ENCODE measurements at regions not wholly inside any gene's neighbourhood (a gene's known extent, or its start where the extent isn't known, plus 50 kb on each side); places are given as distances from the start of the nearest gene placed in this dataset.

DNA sequence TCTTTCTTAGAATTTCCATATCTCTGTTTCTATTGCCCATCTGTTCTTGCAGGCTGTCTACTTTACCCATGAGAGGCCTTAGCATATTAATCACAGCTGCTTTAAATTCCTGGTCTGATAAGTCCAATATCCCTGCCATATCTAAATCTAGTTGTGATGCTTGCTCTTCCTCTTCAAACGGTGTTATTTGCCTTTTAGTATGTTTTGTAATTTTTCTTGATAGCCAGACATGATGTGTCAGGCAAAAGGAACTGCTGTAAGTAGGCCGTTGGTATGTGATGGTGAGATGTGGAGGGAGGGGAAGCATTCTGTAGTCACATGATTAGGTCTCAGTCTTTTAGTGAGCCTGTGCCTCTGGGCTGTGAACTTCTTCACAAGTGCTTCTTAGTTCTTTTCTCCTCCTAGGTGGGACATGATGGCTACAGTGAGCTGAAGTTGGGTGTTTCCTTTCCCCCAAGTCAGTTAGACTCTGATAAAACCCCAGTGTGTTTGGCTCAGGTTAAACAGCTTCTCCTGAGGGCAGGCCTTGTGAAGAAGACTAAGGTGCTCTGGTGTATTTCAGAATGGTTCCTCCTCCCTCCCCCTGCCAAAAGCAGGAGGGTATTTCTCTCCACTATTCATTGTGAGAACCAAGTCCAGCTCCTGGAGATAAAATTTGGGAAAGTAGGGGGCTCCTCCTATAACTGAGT lies 195.9 kb upstream of the PARP11 start:
- TF ChIP-seq, protein P1, sequence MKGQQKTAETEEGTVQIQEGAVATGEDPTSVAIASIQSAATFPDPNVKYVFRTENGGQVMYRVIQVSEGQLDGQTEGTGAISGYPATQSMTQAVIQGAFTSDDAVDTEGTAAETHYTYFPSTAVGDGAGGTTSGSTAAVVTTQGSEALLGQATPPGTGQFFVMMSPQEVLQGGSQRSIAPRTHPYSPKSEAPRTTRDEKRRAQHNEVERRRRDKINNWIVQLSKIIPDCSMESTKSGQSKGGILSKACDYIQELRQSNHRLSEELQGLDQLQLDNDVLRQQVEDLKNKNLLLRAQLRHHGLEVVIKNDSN (IDR thresholded peaks at IDR 0.05): no peak
- TF ChIP-seq REST (IDR thresholded peaks at IDR 0.05; ENCODE audit: low read depth): no peak
- TF ChIP-seq FOXM1 (IDR thresholded peaks at IDR 0.05; ENCODE audit: borderline replicate concordance, low read depth): no peak
- TF ChIP-seq MAX (IDR thresholded peaks at IDR 0.05): no peak
- TF ChIP-seq TAF1 (IDR thresholded peaks at IDR 0.05; ENCODE audit: low read depth): no peak
- TF ChIP-seq EGR1 (IDR thresholded peaks at IDR 0.05): no peak
- TF ChIP-seq ZBTB7A (IDR thresholded peaks at IDR 0.05; ENCODE audit: low read depth): no peak
- TF ChIP-seq TEAD4 (IDR thresholded peaks at IDR 0.05): no peak
- no peak for TF ChIP-seq NFIC (IDR thresholded peaks at IDR 0.05)
- no peak for TF ChIP-seq EP300 (IDR thresholded peaks at IDR 0.05; ENCODE audit: borderline replicate concordance)
- TF ChIP-seq CREB1 (IDR thresholded peaks at IDR 0.05; ENCODE audit: low read depth): no peak
- TF ChIP-seq YY1 (IDR thresholded peaks at IDR 0.05; ENCODE audit: low read depth): no peak
- no peak for TF ChIP-seq CEBPB (IDR thresholded peaks at IDR 0.05)
- TF ChIP-seq TCF12 (IDR thresholded peaks at IDR 0.05; ENCODE audit: low read depth): no peak
- TF ChIP-seq RAD21 (IDR thresholded peaks at IDR 0.05; ENCODE audit: low read depth): no peak

DNA sequence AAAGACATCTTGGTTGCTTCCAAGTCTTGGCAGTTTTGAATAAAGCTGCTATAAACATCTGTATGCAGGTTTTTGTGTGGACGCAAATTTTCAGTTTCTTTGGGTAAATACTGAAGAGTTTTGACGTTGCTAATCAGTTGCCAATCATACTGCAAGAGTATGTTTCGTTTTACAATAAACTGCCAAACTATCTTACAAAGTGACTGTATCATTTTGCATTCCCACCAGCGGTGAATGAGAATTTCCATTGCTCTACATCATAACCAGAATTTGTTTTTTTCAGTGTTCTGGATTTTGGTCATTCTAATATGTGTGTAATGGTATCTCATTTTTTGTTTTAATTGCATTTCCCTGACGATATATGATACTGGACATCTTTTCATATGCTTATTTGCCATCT lies 190.8 kb upstream of the PARP11 start:
- TF ChIP-seq CEBPB (IDR thresholded peaks at IDR 0.05) (no peak), TEAD4 (IDR thresholded peaks at IDR 0.05) (no peak), NFIC (IDR thresholded peaks at IDR 0.05) (no peak), ZBTB7A (IDR thresholded peaks at IDR 0.05; ENCODE audit: low read depth) (no peak), FOXM1 (IDR thresholded peaks at IDR 0.05; ENCODE audit: borderline replicate concordance, low read depth) (no peak), TCF12 (IDR thresholded peaks at IDR 0.05; ENCODE audit: low read depth) (no peak), TAF1 (IDR thresholded peaks at IDR 0.05; ENCODE audit: low read depth) (no peak), REST (IDR thresholded peaks at IDR 0.05; ENCODE audit: low read depth) (no peak)
- TF ChIP-seq, protein P1 (IDR thresholded peaks at IDR 0.05): no peak

DNA sequence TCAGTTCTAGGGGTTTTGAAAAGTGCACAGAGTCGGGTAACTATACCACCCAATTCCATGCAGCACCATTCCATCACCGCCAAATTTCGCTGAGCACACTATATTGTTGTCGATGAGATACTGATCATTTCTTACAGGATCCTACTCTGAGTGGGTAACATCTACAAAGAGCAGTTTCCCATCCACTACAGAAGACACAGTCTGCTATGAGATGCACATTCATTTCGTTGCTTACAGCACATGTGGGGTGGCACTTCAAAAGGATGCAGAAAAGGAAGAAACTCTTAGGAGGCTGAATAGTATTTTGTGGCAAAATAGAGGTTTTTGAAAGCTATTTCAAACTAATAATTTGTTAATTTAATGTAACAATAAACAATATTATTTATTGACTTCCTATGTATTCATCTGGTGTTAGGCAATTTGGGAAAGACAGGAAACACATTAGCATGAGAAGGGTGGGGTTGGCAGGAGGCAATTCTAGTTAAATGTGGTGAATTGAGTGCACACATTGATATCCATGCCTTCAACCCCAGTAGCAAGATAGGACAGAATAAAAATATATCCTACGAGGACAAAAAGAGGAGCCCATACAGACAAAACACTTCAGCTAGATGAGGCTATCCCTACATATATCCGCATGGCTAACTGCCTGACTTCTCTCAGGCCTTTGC lies 186.8 kb upstream of the PARP11 start:
- TF ChIP-seq TAF1 (IDR thresholded peaks at IDR 0.05; ENCODE audit: low read depth): no peak
- TF ChIP-seq TEAD4 (IDR thresholded peaks at IDR 0.05): no peak
- no peak for TF ChIP-seq NFIC (IDR thresholded peaks at IDR 0.05)
- TF ChIP-seq, protein P1 (IDR thresholded peaks at IDR 0.05): no peak
- no peak for TF ChIP-seq YY1 (IDR thresholded peaks at IDR 0.05; ENCODE audit: low read depth)
- no peak for TF ChIP-seq EGR1 (IDR thresholded peaks at IDR 0.05)
- TF ChIP-seq CREB1 (IDR thresholded peaks at IDR 0.05; ENCODE audit: low read depth): no peak
- no peak for TF ChIP-seq CEBPB (IDR thresholded peaks at IDR 0.05)
- TF ChIP-seq FOXM1 (IDR thresholded peaks at IDR 0.05; ENCODE audit: borderline replicate concordance, low read depth): no peak
- no peak for TF ChIP-seq EP300 (IDR thresholded peaks at IDR 0.05; ENCODE audit: borderline replicate concordance)
- TF ChIP-seq TCF12 (IDR thresholded peaks at IDR 0.05; ENCODE audit: low read depth): no peak
- TF ChIP-seq ZBTB7A (IDR thresholded peaks at IDR 0.05; ENCODE audit: low read depth): no peak
- TF ChIP-seq REST (IDR thresholded peaks at IDR 0.05; ENCODE audit: low read depth): no peak
- no peak for TF ChIP-seq MAX (IDR thresholded peaks at IDR 0.05)
- no peak for TF ChIP-seq RAD21 (IDR thresholded peaks at IDR 0.05; ENCODE audit: low read depth)
